HUES6 (cell line): ENCODE measurements at regions not wholly inside any gene's neighbourhood (a gene's known extent, or its start where the extent isn't known, plus 50 kb on each side); places are given as distances from the start of the nearest gene placed in this dataset.
"Not testable (repeated sequence)": the region's sequence is repeated elsewhere in the genome, so short reads cannot be mapped to it uniquely, and the experiment has no call there.

Experiments used
- H3K27ac ChIP-seq: 2 replicates; pipeline ENCODE4 v1.7.0; 2013; ENCODE audit warnings: low read depth, mild to moderate bottlenecking, low read length, inconsistent platforms
- H3K27me3 ChIP-seq: 2 replicates; pipeline ENCODE4 v1.6.1; 2013; ENCODE audit warnings: low read length; ENCODE audit not compliant: control insufficient read depth, insufficient read depth
- H3K36me3 ChIP-seq: 2 replicates; pipeline ENCODE4 v1.6.1; 2013; ENCODE audit warnings: low read length; ENCODE audit not compliant: control insufficient read depth, insufficient read depth
- H3K4me1 ChIP-seq: 2 replicates; pipeline ENCODE4 v1.6.1; 2013; ENCODE audit warnings: low read length; ENCODE audit not compliant: control insufficient read depth, insufficient read depth
- H3K4me3 ChIP-seq: 2 replicates; pipeline ENCODE4 v1.5.1; 2013; ENCODE audit warnings: low read depth, low read length
- H3K9ac ChIP-seq: one replicate; pipeline ENCODE4 v1.6.1; 2013; ENCODE audit warnings: mild to moderate bottlenecking, low read length
- H3K9me3 ChIP-seq: 2 replicates; pipeline ENCODE4 v1.6.1; 2013; ENCODE audit warnings: low read depth, low read length; ENCODE audit not compliant: control insufficient read depth, insufficient read depth

DNA sequence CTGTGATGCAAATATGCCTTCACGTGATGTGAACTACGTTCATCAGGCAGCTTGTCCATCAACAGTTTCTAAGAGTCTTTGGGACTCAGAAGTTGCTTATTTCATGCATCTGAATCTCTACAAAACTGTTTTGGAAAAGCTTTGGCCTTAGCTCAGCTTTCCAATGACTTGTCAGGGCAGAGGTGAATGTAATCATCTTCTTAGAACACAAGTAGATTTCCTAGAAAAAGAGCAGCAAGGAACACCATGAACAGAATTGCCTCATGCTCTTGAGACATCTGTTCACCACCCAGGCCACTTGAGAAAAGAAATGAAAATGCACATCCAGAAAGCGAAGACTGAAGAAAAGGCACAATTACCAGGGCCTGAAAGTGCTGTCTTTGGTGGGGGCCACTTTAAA, 105.8 kb upstream of the PDHA1 start:
- Histone ChIP-seq H3K4me3 (no peak overlapping the region), H3K4me1 (no peaks in the 10 kb centered on the region), H3K27ac (no peak overlapping the region), H3K9me3 (peaks cover 12% of the 10 kb centered on the region), H3K27me3 (no peaks in the 10 kb centered on the region), H3K9ac (no peak overlapping the region), H3K36me3 (no peaks in the 10 kb centered on the region)

- H3K4me1 ChIP-seq, result no peaks in the 10 kb centered on the region
- no peak overlapping the region for H3K4me3 ChIP-seq
- no peak overlapping the region for H3K27ac ChIP-seq
- H3K36me3 ChIP-seq, result no peaks in the 10 kb centered on the region
- H3K9me3 ChIP-seq, result peaks cover 38% of the 10 kb centered on the region
- no peaks in the 10 kb centered on the region for H3K27me3 ChIP-seq
- H3K9ac ChIP-seq, result no peak overlapping the region
These were observed 100.3 kb upstream of the PDHA1 start for GRCh38 chrX:19243431-19243830.

GRCh38 chrX:19244921-19245320, 98.8 kb upstream of the PDHA1 start:
- H3K36me3 ChIP-seq, H3K27me3 ChIP-seq, H3K4me1 ChIP-seq, H3K4me3 ChIP-seq, H3K27ac ChIP-seq, H3K9ac ChIP-seq: not testable (repeated sequence)
- peaks cover 47% of the 10 kb centered on the region for H3K9me3 ChIP-seq

GRCh38 chrX:19245711-19246269, 97.9 kb upstream of the PDHA1 start:
- Histone ChIP-seq H3K27me3 (no peaks in the 10 kb centered on the region), H3K9ac (no peak overlapping the region), H3K9me3 (peaks cover 41% of the 10 kb centered on the region), H3K36me3 (no peaks in the 10 kb centered on the region), H3K4me3 (no peak overlapping the region), H3K27ac (no peak overlapping the region), H3K4me1 (no peaks in the 10 kb centered on the region)

DNA sequence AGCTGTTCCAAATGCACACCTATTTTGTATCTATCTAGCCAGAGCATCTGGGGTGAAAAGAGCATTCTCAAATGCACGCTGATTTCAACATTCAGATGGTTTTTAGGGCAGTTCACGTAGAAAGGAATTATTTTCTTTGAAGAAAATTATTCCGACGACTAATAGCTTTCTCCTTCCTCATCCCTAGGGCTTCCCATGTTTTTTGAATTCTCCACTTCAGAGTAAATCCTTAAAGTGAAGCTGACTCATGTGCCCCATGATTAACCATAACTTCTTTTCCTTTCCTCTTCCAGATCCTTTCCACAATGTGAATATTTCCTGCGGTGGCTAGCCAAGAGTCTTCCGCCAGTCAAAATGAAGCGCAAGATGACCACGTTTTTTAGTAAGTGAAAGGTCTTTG, 86.7 kb upstream of the PDHA1 start:
- no peak overlapping the region for H3K27ac ChIP-seq
- H3K9me3 ChIP-seq, result peaks cover 8% of the 10 kb centered on the region
- H3K36me3 ChIP-seq, result no peaks in the 10 kb centered on the region
- peaks cover 3% of the 10 kb centered on the region; the same call in 1 of the 2 replicates for H3K4me1 ChIP-seq
- H3K4me3 ChIP-seq, result no peak overlapping the region
- H3K27me3 ChIP-seq, result no peaks in the 10 kb centered on the region; the same call in 1 of the 2 replicates
- no peak overlapping the region for H3K9ac ChIP-seq

DNA sequence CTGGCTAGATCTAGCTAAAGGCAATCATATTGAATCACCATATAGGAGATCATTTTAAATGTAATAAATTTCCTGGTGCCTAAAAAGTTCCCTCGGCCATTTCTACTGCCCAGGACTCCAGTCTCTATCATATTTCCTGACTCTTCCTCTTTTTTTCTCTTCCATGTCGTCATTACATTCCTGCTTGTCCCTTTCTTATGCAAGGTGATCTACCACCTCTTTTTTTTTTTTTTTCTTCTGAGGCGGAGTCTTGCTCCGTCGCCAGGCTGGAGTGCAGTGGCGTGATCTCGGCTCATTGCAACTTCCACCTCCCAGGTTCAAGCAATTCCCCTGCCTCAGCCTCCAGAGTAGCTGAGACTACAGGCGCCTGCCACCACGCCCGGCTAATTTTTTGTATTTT, 82.7 kb upstream of the PDHA1 start:
- H3K4me1 ChIP-seq, H3K36me3 ChIP-seq, H3K27ac ChIP-seq, H3K4me3 ChIP-seq, H3K9me3 ChIP-seq, H3K27me3 ChIP-seq, H3K9ac ChIP-seq: not testable (repeated sequence)

DNA sequence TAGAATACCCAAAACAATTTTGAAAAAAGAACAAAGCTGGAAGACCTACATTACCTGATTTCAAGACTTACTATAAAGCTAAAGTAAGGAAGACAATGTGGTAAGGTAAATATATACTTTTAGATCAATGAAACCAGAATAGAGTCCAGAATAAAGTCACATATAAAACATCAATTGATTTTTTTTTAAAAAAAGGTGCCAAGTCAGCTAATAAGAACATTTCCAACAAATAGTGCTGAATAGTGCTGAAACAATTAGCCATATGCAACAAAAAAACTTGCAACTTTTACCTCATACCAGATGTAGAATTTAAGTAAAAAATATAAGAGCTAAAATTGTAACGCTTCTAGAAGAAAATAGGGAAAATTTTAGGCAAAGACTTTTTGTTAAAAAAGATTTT, 73.0 kb upstream of the PDHA1 start:
- Histone ChIP-seq H3K36me3 (no peaks in the 10 kb centered on the region), H3K4me1 (no peaks in the 10 kb centered on the region; the same call in 1 of the 2 replicates), H3K9me3 (no peaks in the 10 kb centered on the region; the same call in 1 of the 2 replicates), H3K27me3 (no peaks in the 10 kb centered on the region), H3K27ac (no peak overlapping the region), H3K4me3 (no peak overlapping the region), H3K9ac (no peak overlapping the region)

DNA sequence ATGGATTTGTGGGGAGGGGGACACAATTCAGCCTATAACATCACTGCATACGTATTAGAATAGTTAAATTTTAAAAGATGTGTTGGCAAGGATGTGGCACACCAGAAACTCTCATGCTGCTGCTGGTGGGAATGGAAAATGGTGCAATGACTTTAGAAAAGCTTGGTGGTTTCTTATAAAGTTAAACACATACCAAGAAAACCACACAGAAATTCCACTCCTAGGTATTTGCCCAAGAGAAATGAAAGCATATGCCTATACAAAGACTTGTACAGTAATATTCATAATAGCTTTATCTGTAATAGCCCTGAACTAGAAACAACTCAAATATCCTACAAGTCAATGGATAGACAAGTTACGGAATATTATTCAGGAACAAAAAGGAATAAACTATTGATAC, 71.3 kb upstream of the PDHA1 start:
- Histone ChIP-seq H3K9ac (no peak overlapping the region), H3K36me3 (no peaks in the 10 kb centered on the region), H3K9me3 (no peaks in the 10 kb centered on the region; the same call in 1 of the 2 replicates), H3K27ac (no peak overlapping the region), H3K4me3 (no peak overlapping the region), H3K27me3 (no peaks in the 10 kb centered on the region), H3K4me1 (no peaks in the 10 kb centered on the region; the same call in 1 of the 2 replicates)

GRCh38 chrX:19280636-19281035, 63.1 kb upstream of the PDHA1 start:
- Histone ChIP-seq H3K4me1 (no peaks in the 10 kb centered on the region), H3K4me3 (no peak overlapping the region), H3K9ac (no peak overlapping the region), H3K9me3 (peaks cover 12% of the 10 kb centered on the region), H3K27ac (no peak overlapping the region), H3K36me3 (no peaks in the 10 kb centered on the region), H3K27me3 (no peaks in the 10 kb centered on the region)

DNA sequence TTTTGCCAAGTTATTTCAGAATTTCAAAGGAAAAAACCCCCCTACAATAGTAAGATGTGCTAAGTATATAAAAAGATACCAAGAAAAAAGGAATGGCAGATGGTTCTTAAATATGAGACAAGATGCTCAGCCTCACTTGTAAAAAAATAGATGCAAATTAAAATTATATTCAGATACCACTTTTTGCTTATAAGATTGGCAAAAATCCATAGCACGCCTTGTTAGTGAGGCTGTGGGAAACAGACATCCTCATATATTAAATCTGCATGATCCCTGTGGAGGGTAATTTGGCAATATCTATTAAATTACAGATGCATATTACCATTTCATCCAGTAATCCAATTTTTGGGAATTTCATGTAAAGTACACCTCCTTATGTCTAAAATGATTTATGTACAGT, 62.5 kb upstream of the PDHA1 start:
- H3K27me3 ChIP-seq, result no peaks in the 10 kb centered on the region
- no peaks in the 10 kb centered on the region for H3K4me1 ChIP-seq
- no peaks in the 10 kb centered on the region for H3K36me3 ChIP-seq
- H3K9me3 ChIP-seq, result peaks cover 17% of the 10 kb centered on the region
- no peak overlapping the region for H3K9ac ChIP-seq
- no peak overlapping the region for H3K27ac ChIP-seq
- H3K4me3 ChIP-seq, result no peak overlapping the region

DNA sequence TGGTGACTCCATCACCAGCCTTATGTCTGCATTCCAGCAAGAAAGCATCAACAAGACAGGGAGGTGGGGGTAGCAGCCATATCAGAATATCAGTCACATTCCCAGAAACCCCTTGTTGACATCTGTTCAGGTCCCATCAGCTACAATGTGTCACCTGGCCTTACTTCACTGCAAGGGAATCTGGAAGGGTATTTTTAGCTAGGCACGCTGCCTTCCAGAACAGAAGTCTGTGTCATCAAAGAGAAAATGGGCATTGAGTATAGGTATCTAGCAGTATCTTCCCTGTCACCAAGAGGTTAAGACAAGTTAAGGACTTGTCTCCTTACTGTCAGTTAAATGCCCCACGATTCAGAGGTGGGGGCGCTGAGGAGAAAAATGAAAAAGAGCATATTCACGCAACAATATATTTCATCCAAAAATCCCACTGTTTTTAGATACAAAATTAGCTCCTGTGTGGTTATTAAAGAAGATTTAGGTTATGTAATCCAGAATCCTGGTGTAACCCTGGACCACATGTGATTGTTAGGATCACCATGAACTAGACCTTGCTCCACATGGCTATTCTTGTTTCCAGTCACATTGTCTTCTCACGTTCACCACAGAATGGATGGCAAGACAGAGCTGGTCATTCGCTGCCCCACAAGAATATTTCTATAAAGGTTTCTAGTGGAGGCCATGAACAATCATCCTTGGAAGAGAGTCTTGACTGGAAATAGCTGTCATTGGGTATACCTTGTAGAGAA, 60.0 kb upstream of the PDHA1 start:
- Histone ChIP-seq H3K27me3 (no peaks in the 10 kb centered on the region), H3K9me3 (peaks cover 20% of the 10 kb centered on the region), H3K9ac (no peak overlapping the region), H3K4me3 (no peak overlapping the region), H3K36me3 (no peaks in the 10 kb centered on the region), H3K4me1 (no peaks in the 10 kb centered on the region), H3K27ac (no peak overlapping the region)
